CMK (cell line): ENCODE measurements at regions not wholly inside any gene's neighbourhood (a gene's known extent, or its start where the extent isn't known, plus 50 kb on each side); places are given as distances from the start of the nearest gene placed in this dataset.
"Not testable (repeated sequence)": the region's sequence is repeated elsewhere in the genome, so short reads cannot be mapped to it uniquely, and the experiment has no call there.

Experiments
- DNase-seq: peaks from one replicate; pipeline ENCODE4 v3.0.0-alpha.2; 2010; ENCODE audit warnings: low read depth

DNA sequence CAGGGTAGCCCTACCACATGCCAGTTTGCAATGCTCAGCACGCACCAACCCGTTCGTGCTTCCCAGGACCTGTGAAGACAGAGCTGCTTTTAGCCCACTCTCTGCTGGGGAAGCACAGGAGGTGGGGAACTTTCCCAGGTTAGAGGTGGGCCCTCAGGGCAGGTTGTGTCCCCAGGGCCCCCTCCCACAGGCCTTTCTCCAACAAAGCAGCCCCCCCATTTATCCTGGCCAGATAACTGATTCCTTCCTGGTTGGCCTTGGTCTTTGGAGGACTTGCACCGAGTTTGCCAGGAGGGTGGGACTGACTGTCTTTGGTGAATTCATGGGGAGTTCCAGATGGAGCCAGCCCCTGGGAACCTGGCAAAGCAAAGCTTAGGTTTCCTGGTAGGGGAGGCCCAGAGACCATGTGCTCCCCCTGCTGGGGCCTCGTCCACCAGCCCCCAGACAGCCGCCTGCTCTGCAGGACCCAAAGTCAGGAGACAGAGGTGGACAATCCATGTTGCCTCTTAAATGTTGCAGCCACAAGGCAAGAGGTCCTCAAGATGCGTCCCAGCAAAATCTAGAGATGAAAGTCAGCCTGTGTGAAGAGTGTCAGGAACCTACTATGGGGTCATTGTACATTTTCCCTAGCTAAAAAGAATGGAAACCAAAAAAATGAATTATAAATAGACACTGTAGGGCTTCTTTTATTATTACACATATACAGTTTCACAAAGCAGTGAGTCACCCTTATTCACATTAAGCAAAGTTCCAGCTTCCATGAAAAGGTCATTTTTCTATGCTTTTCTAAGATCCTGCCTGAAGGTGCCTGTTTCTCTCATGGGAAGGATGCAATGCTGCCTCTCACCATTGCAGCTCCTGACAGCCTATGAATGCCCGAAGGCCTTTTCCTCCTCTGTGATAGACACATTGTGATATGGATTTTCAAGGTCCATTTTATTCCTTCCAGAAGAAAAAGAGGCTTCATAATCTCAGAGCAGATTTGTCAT is 497.8 kb downstream of the PREX1 start:
- no peak for DNase-seq

- DNase-seq, result no peak
These were observed 498.7 kb downstream of the PREX1 start for GRCh38 chr20:48329031-48329615.

- not testable (repeated sequence) for DNase-seq
These were observed 500.0 kb downstream of the PREX1 start for GRCh38 chr20:48327848-48328247.

DNA sequence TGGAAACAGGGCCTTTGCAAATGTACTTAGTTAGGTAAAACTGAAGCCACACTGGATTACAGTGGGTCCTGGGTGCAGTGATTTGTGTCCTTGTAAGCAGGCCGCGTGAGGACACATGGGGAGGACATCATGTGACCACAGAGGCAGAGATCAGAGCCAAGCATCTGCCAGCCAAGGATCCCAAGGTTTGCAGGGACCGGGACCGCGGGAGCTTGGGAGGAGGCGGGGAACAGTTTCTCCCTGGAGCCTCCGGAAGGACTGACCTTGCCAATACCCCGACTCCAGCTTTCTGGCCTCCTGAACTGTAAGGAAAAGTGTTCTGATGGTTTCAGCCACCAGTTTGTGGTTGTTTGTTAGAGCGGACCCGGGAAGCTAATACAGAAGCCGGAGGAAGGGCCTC is 500.9 kb downstream of the PREX1 start:
- DNase-seq, result no peak

DNA sequence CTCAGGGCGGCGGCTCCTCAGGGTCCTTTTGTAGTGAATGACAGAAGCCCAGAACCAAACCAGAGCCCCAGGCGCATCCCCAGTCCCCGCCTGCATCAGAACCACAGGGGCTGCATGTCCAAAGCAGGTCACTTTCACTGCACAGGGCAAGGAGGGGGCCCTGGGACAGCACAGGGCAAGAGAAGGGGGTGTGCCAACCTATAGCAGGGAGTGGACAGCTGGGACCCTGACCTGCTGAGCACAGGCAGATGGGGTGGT is 501.4 kb downstream of the PREX1 start:
- DNase-seq, result no peak

DNA sequence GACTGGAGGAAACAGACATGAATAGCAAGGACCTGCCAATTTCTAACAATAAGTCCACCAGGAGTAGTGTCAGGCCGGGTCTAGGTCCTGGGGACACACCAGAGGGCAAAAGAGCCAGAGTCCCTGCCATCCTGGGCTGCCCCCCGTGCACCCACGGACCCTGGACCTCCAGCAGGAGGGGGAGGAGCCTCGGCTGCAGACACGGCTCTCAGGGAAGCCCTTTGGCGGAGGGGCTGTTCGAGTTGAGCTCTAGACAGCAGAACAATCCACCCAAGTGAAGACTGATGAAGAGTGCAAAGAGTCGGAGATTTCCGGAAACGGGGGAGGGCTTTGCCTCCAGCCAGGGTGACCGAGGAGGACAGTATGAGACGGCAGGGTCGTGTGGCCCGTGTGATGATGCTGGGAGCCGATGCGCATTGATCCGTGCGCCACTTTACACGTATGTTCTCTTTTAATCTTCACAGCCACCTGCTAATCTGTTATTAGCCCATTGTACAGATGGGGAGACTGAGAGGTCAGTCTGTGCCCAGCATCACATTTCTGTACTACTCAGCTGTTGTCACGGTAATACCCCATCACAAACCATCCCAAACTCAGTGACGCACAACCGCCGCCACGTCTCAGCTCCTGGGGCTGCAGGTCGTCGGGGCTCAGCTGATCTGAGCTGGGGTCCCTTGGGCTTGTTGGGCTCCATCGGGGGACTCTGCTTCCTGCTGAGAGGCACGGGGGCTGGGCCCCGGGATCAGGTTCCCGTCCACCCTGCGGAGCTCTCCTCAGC is 502.0 kb downstream of the PREX1 start:
- no peak for DNase-seq

DNA sequence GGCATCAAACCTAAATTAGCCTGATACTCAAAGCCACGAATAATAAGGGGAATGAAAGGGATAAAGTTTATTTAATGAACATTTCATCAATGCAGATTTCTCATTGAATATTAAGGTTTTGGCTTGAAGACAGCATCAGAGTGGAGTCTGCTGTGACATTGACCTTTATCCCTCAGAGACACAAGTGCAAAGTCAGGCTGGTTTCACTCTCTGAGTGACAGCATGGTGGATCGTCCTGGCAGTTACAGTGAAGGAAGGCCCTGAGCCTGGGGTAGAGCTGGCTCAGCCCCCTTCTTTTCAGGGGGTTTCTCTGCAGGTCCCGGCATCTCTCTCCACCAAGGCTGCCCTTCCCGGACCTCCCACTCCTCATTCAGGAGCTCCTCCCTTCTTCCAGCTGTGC is 503.1 kb downstream of the PREX1 start:
- no peak for DNase-seq

GRCh38 chr20:48321271-48321670 is 506.5 kb downstream of the PREX1 start:
- no peak for DNase-seq

GRCh38 chr20:48319943-48320584 is 507.7 kb downstream of the PREX1 start:
- no peak for DNase-seq

DNA sequence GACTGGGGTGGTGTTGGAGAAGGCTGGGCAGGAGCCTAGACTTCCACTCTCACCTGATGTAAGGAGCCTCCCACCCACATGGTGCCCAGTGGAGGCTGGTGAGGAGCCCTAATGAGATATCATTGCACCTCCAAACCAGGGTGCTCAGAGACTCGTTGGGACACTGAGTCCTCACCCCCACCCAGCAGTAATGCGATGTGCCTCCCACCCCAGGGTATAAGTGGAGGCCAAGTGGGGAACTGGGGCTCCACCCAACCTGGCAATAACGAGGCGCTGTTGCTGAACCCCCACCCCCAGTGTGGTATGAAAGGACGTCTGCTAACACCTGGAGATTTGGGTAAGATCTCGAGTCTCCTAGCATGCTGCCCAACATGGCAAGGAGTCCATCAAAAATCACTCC is 510.2 kb downstream of the PREX1 start:
- no peak for DNase-seq

DNA sequence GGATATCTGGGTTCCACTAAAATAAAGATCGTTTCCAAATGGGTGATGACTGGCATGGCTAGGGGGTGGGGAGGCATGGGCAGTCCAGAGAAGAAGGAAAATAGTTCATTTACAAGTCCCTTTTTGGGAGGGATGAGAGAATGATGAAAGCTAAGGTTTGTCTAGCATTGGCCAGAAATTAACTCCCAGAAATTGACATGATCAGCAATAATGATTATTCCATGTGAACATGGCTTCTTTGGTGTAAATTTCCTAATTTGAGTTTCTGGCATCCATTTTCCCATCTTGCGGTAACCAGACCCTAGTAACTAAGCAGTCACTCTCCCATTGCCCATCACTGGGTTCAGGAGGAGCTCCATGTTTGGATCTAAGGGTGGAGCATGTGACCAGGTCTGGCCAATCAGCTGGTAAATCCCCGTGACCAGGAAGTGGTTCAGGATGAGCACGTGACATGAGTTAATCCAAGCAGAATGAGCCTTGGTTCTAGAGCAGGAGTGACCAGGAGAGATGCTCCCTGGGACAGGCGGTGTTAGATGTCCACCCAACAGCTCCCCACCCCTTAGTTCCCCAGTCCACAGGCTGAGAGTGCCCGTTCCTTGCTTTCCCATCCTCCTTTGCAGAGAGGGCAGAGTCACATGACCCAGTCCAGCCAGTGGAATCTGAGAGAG is 512.7 kb downstream of the PREX1 start:
- DNase-seq, result no peak

GRCh38 chr20:48313324-48313723 is 514.5 kb downstream of the PREX1 start:
- no peak for DNase-seq

GRCh38 chr20:48311956-48312355 is 515.8 kb downstream of the PREX1 start:
- no peak for DNase-seq

DNA sequence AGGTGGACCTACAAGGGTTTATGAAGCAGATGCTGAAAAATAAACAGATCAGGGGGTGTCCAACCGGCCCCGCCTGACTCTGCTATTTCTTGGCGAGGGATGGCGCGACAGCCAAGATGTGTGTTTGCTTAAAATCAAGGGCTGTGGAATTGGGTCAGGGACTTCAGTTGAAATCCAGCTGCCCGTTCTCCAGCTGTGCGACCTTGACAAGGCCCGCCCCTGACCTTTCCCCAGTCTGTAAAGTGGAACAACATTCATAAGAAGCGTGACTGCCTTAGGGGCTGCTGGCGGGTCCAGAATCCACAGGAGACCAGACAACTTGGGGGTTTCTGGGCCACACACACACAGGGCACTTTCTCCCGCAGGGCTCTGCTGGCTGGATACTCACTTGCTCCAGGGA is 517.5 kb downstream of the PREX1 start:
- no peak for DNase-seq

DNA sequence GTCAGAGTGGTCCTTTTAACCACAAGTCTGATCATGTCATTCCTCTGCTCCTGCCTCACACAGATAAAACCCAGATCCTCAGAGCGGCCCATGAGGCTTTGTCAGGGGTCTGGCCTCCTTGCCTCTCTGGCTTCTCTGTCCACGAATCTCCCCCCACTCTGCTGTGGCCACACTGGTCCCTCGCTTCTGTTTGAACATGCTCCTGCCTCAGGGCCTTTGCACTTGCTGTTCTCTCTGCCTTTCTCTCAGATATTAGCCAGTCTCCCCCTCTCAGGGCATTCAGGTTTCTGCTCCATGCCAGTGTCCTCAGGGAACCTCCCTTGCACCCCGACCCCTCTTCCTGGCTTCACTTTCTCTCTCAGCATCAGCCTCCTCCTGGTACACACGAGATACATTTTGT is 518.5 kb downstream of the PREX1 start:
- no peak for DNase-seq

- no peak for DNase-seq
These were observed 518.9 kb downstream of the PREX1 start for GRCh38 chr20:48308882-48309281.

DNA sequence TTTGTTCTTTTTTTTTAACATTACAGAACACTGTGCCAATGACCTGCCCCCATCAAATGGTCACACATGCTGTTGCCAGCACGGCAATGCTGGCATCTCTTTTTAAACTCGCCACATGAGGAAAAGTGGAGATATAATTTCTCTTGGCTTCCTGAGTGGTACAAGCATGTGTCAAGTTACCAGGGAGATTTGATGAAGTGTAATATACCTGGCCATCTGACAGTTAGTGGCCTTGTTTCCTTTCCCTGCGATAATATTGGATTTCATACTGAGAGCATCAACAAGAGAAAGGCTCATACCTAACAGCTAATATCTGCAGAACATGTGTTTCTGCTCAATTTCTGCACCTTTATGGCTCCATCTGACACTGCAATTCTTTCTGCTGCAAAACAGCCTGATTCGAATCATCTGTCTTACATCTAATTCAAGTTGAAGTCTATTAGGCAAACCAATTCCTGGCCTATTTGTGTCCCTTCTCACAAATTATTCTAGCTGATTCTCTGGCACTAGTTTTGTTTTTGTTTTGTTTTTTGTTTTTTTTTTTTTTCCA is 519.5 kb downstream of the PREX1 start:
- no peak for DNase-seq

- no peak for DNase-seq
These were observed 520.5 kb downstream of the PREX1 start for GRCh38 chr20:48307277-48307676.

DNA sequence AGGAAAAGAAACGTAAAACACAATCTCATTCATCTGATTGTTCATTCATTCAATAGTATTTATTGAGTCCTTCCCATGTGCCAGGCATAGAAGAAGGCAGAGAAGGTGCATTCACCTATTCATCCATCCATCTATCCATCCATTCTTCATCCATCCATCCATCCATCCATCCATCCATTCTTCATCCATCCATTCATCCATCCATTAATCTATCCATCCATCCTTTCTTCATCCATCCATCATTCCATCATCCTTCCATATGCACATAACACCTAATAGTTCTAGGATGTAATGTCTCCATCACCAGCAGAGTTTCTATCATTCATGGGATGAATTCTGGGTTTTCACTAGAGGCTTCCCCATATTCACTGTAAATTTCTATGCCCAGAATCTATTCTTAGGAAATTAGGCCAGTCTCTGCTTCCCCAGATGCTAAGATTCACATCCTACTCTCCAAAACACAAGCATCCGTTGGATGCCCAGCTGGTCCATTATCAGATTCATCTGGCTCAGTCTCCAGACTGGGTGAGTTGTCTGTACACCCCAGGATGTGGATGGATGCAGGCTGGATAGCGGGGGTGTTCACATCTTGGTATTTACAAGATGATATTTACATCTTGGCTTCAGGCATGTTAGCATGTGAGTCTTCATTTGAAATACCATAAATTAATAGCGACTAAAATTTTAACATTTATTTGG is 517.7 kb upstream of the SULF2 start:
- DNase-seq, result no peak

DNA sequence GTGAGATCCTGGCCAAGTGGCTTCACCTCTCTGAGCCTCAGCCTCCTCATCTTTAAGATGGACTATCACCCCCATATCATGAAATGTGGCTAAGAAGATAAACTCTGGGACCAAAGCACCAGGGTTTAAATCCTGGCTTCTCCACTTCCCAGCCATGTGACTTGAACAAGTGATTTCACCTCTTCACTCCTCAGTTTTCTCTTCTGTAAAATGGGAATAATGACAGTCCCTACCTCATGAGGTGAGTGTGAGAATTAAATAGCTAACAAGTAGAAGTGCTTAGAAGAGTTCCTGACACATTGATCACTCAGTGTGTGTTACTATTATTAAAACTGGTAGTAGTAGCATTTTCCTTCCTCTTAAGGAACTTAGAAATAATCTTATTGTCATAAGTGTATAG is 516.9 kb upstream of the SULF2 start:
- DNase-seq, result no peak

GRCh38 chr20:48301189-48301588 is 515.9 kb upstream of the SULF2 start:
- no peak for DNase-seq
